ENCODE measurements at regions not wholly inside any gene's neighbourhood (a gene's known extent, or its start where the extent isn't known, plus 50 kb on each side); places are given as distances from the start of the nearest gene placed in this dataset.

DNA sequence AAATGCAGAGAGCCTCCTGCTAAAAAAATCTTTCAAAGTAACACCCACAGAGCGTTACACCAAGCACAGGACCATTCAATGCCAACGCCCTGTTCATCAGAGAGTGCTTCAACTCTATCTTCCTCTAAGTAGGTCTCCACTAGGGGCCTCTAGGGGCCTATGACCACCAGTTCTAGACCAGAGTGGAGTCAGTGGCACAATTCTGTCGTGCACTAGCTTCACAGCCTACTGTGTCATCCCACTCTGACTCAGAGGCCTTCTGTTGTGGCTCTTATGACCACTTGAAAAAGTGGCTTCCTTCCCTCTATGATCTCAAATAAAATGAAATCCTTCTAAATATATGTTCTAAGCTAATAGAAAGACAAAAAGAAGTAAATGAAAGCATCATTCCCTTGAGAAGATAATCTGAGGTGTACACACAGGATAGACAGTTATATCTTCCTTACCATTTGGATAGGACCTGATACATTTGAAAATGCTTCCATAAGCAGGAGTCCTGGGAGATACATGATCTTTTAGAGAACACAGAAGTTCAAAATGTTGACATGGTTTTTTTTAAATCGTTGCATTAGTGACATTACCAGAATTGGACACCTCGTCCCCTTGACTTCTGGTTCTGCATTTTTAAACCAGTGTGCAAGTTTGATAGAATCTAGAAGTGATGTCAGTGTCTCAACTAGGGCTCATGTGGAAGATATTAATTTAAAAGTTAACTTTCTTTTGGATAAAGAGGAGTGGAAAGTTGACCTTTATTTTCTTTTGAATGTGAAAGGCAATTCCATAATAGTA is 151.9 kb downstream of the SH3BGRL2 start:
- no peak overlapping the region for H3K27ac ChIP-seq (replicated peaks)

DNA sequence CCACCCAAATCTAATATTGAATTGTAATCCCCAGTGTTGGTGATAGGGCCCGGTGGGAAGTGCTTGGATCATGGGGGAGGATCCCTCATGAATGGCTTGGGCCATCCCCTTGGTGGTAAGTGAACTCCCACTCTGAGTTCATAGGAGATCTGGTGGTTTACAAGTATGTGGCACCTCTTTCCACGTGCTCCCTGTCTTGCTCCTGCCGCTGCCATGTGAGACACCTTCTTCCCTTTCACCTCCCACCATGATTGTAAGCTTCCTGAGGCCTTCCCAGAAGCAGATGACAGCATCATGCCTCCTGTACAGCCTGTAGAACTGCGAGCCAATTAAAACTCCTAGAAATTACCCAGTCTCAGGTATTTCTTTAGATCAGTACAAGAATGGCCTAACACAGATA is 150.8 kb downstream of the SH3BGRL2 start:
- H3K4me3 ChIP-seq (replicated peaks; ENCODE audit: insufficient read depth, low read length): no peak overlapping the region
- TF ChIP-seq, protein P1, sequence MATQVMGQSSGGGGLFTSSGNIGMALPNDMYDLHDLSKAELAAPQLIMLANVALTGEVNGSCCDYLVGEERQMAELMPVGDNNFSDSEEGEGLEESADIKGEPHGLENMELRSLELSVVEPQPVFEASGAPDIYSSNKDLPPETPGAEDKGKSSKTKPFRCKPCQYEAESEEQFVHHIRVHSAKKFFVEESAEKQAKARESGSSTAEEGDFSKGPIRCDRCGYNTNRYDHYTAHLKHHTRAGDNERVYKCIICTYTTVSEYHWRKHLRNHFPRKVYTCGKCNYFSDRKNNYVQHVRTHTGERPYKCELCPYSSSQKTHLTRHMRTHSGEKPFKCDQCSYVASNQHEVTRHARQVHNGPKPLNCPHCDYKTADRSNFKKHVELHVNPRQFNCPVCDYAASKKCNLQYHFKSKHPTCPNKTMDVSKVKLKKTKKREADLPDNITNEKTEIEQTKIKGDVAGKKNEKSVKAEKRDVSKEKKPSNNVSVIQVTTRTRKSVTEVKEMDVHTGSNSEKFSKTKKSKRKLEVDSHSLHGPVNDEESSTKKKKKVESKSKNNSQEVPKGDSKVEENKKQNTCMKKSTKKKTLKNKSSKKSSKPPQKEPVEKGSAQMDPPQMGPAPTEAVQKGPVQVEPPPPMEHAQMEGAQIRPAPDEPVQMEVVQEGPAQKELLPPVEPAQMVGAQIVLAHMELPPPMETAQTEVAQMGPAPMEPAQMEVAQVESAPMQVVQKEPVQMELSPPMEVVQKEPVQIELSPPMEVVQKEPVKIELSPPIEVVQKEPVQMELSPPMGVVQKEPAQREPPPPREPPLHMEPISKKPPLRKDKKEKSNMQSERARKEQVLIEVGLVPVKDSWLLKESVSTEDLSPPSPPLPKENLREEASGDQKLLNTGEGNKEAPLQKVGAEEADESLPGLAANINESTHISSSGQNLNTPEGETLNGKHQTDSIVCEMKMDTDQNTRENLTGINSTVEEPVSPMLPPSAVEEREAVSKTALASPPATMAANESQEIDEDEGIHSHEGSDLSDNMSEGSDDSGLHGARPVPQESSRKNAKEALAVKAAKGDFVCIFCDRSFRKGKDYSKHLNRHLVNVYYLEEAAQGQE (IDR thresholded peaks at IDR 0.05; ENCODE audit: insufficient replicate concordance, low read depth): no peak
- TF ChIP-seq SPI1 (IDR thresholded peaks at IDR 0.05; ENCODE audit: borderline replicate concordance, low read depth) (no peak), GABPA (IDR thresholded peaks at IDR 0.05; ENCODE audit: low read depth) (no peak), POLR2AphosphoS5 (IDR thresholded peaks at IDR 0.05; ENCODE audit: low read depth) (no peak)
- TF ChIP-seq, protein P2, sequence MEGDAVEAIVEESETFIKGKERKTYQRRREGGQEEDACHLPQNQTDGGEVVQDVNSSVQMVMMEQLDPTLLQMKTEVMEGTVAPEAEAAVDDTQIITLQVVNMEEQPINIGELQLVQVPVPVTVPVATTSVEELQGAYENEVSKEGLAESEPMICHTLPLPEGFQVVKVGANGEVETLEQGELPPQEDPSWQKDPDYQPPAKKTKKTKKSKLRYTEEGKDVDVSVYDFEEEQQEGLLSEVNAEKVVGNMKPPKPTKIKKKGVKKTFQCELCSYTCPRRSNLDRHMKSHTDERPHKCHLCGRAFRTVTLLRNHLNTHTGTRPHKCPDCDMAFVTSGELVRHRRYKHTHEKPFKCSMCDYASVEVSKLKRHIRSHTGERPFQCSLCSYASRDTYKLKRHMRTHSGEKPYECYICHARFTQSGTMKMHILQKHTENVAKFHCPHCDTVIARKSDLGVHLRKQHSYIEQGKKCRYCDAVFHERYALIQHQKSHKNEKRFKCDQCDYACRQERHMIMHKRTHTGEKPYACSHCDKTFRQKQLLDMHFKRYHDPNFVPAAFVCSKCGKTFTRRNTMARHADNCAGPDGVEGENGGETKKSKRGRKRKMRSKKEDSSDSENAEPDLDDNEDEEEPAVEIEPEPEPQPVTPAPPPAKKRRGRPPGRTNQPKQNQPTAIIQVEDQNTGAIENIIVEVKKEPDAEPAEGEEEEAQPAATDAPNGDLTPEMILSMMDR (IDR thresholded peaks at IDR 0.05; ENCODE audit: insufficient read depth, low read length): no peak

More for the DNA sequence above, 151.9 kb downstream of the SH3BGRL2 start:
- no peak for DNase-seq (ENCODE audit: low read depth in 1 of 2, low spot score in 1 of 2)
- TF ChIP-seq GABPA (IDR thresholded peaks at IDR 0.05; ENCODE audit: low read depth) (no peak), POLR2AphosphoS5 (IDR thresholded peaks at IDR 0.05; ENCODE audit: low read depth) (no peak), SPI1 (IDR thresholded peaks at IDR 0.05; ENCODE audit: borderline replicate concordance, low read depth) (no peak)
- TF ChIP-seq, protein P1 (IDR thresholded peaks at IDR 0.05; ENCODE audit: insufficient replicate concordance, low read depth): no peak
- TF ChIP-seq, protein P2 (IDR thresholded peaks at IDR 0.05; ENCODE audit: insufficient read depth, low read length): no peak
- Histone ChIP-seq H3K4me3 (replicated peaks; ENCODE audit: insufficient read depth, low read length) (no peak overlapping the region), H3K27me3 (ENCODE audit: insufficient read depth, poor library complexity, severe bottlenecking) (no peaks in the 10 kb centered on the region)

DNA sequence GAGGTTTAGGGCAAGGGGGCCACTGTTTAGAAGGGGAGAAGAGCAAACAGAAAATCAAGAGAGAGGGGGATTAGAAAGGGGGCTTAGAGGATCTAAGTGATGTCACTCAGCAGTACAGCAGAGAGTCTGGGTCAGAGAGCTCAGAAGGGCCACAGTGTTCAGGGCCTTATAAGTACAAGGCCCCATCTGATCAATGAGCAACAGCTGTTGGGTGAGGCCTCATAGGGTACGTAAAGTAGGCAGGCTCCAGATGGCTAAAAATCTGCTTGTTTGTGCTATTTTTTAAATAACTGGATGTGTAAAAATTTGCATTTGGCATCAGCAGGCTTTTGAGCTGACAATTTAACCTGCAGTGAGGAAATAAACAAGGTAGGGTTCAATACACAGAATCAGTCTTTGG is 149.8 kb downstream of the SH3BGRL2 start:
- DNase-seq (ENCODE audit: low read depth in 1 of 2, low spot score in 1 of 2): no peak
- Histone ChIP-seq H3K27ac (replicated peaks) (no peak overlapping the region), H3K4me3 (replicated peaks; ENCODE audit: insufficient read depth, low read length) (no peak overlapping the region), H3K27me3 (ENCODE audit: insufficient read depth, poor library complexity, severe bottlenecking) (no peaks in the 10 kb centered on the region)
- TF ChIP-seq, protein P1 (IDR thresholded peaks at IDR 0.05; ENCODE audit: insufficient replicate concordance, low read depth): no peak
- TF ChIP-seq, protein P2 (IDR thresholded peaks at IDR 0.05; ENCODE audit: insufficient read depth, low read length): no peak
- no peak for TF ChIP-seq GABPA (IDR thresholded peaks at IDR 0.05; ENCODE audit: low read depth)

More for the DNA sequence above, 150.8 kb downstream of the SH3BGRL2 start:
- Histone ChIP-seq H3K27ac (replicated peaks) (no peak overlapping the region), H3K27me3 (ENCODE audit: insufficient read depth, poor library complexity, severe bottlenecking) (no peaks in the 10 kb centered on the region)
- no peak for DNase-seq (ENCODE audit: low read depth in 1 of 2, low spot score in 1 of 2)

Measured in HL-60 (cell line).